ENCODE measurements at regions not wholly inside any gene's neighbourhood (a gene's known extent, or its start where the extent isn't known, plus 50 kb on each side); places are given as distances from the start of the nearest gene placed in this dataset.

- TF ChIP-seq CTCF (IDR thresholded peaks at IDR 0.05; ENCODE audit: low read depth, low read length, poor library complexity, severe bottlenecking), result no peak
- TF ChIP-seq EZH2phosphoT487 (IDR thresholded peaks at IDR 0.05; ENCODE audit: borderline replicate concordance, low read length), result no peak
Observed at GRCh38 chr6:145073811-145074210, 661.5 kb downstream of the EPM2A start.
